SH-SY5Y (cell line): ENCODE measurements at regions not wholly inside any gene's neighbourhood (a gene's known extent, or its start where the extent isn't known, plus 50 kb on each side); places are given as distances from the start of the nearest gene placed in this dataset.

Source experiments
- GATA2 ChIP-seq: IDR thresholded peaks from 2 replicates; pipeline ENCODE4 v1.6.1; 2011; ENCODE audit warnings: mild to moderate bottlenecking, low read depth, low read length
- GATA3 ChIP-seq: IDR thresholded peaks from 2 replicates; pipeline ENCODE4 v1.6.1; 2011; ENCODE audit warnings: low read depth, mild to moderate bottlenecking, low read length, moderate library complexity

GRCh38 chr11:91091563-91091962, 868.7 kb upstream of the CHORDC1 start:
- no peak for TF ChIP-seq GATA2
- no peak for TF ChIP-seq GATA3
